GM04503 (cell line): ENCODE measurements at regions not wholly inside any gene's neighbourhood (a gene's known extent, or its start where the extent isn't known, plus 50 kb on each side); places are given as distances from the start of the nearest gene placed in this dataset.

Experiments
- DNase-seq: peaks from one replicate; pipeline ENCODE4 v3.0.0-alpha.2; 2012; ENCODE audit warnings: low read depth

DNA sequence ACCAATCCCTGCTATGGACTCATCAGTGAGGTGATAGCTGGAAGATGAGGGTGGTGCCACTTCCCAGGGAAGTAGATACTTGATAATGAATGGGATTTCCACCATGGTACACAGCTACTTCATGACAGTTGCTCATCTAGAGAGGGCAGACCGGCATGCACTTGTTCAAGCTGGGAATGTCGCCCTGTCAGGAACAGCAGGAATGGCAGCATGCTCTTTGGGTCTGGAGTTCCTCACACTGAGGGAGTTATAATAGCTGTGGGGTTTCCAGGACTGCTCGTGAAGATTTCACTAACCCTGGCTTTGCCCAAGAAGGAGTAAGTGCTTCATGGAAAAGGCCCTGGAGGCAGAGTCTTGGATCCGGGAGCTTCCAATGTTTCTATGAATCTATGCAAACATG, 129.2 kb downstream of the PSMG1 start:
- DNase-seq = no peak

DNA sequence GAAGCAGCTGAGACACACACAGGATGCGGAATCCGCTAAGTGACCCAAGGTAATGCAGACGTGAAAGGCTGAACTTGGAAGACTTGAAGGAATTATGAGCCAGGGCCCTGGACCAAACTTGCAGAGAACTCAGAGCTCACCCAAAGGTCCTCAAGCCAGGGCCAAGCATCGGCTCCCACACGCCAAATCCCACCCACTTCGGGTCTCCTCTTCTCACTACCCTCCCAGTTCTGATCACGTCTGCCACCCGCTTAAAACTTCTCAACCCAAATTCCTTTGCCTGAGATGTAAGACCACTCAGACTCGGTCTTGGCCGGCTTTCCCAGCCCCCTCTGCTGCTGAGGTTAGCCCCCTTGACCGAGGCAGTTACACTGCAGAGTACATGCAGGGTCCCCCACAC, 130.1 kb downstream of the PSMG1 start:
- DNase-seq = no peak

DNA sequence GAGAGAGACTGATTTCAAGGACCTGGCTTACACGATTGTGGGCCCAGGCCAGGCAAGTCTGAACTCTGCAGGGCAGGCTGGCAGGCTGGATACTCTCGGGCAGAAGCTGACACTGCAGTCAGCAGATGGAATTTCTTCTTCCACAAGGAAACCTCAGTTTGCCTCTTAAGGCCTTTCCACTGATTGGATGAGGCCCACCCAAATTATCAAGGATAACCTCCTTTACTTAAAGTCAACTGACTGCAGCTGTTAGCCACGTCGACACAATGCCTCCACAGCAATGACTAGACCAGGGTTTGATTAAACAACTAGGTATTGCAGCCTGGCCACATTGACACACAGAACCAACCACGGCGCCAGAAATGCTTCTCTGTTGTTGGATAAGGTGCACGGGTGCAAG, 130.5 kb downstream of the PSMG1 start:
- DNase-seq = no peak

DNA sequence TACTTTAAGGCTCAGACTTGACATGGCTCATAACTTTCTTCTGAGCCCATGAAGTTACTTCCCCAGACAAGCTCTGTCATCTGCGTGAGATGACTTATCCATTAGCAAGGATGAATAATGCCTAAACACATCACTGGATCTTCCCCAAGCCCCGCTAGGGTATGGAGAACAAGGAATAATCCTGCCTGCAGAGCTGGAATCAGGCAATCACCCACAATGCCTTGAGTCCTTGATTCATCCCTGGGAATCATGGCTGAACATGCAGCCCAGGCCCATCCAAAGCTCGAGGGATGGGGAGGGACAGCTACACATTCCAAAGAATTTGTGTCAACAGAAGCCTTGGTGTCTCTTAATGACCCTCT, 131.7 kb downstream of the PSMG1 start:
- peak; percentile 65 for DNase-seq

DNA sequence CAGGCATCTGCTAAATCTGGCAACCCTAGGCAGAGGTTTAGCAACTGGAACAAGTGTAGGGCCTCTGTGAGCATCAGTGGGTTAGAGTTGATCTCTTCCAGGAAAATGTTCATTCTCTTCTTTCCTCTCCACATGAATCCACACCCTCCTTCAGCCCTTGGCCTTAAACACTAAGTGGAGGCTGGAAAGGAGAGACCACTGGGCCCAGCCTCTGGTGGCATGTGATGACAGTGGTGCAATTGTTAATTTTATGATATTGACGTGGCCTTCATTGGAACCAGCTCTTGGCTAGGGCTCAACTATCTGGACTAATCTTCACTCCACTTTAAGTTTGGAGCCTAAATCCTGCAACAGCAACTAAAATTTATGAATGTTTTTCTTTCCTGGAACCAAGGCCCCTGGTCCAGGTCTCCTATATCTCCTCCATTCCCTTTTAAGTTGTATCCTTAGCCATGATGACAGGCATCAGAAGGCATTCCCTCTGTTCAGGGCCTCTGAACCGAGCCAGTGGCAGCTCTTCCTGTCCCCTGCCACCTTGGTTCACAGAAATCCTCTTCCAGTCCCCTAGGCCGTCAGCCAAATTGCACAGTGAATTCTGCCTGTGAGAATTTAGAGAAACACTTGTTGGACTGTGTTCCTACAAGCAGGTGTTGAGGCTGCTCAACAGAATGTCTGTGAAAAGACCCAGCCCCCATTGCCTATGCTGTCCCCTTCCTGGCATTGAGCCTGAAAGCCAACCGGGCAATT, 132.2 kb downstream of the PSMG1 start:
- no peak for DNase-seq

DNA sequence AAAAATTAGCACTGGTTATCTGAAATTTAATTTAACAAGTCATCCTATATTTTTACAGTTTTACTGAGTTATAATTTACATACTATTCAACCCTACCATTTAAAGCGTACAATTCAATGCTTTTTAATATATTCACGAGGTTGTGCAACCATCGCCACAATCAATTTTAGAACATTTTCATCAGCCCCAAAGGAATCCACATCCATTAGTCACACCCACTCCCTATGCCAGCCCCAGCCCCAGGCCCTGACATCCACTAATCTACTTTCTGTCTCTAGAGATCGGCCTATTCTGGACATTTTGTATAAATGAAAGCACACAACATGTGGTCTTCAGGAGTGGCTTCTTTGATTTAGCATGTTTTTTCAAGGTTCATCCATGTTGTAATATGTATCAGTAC, 134.7 kb downstream of the PSMG1 start:
- DNase-seq = no peak

DNA sequence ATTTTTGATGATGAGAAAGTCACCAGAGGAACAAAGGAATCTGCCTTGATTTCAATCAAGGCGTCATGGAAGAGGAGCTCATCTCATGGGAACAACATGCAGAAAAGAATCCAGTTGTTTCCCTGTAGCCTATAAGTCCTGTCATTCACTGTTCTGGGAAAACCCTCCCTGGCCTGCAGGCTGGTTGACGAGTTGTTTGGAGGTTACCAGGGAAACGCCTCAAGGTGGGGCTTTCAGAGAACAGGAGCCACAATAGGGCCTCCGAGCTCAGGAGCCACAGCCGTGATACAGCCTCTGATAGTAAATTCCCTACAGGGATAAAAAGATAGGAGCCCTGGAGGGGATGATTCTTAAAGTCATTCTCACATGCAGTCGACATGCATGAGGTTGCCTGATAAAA, 135.2 kb downstream of the PSMG1 start:
- DNase-seq = no peak

DNA sequence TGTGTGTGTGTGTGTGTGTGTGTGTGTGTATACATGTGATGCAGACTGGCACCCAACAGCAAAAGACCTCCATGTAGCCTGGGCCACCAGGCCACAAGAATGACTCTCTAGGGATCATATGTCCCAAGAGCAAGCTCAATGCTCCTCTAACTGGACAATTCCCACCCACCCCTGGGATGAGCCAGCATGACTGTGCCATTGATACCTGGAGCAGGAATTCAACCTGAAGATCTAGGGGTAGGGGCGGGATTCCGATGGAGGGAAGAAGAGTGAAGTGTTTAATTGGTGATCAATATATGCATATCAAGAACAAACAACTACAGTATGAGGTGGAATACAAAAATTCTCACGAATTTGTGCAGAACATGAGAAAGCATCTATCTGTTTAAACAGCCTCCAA, 136.2 kb downstream of the PSMG1 start:
- DNase-seq = no peak

DNA sequence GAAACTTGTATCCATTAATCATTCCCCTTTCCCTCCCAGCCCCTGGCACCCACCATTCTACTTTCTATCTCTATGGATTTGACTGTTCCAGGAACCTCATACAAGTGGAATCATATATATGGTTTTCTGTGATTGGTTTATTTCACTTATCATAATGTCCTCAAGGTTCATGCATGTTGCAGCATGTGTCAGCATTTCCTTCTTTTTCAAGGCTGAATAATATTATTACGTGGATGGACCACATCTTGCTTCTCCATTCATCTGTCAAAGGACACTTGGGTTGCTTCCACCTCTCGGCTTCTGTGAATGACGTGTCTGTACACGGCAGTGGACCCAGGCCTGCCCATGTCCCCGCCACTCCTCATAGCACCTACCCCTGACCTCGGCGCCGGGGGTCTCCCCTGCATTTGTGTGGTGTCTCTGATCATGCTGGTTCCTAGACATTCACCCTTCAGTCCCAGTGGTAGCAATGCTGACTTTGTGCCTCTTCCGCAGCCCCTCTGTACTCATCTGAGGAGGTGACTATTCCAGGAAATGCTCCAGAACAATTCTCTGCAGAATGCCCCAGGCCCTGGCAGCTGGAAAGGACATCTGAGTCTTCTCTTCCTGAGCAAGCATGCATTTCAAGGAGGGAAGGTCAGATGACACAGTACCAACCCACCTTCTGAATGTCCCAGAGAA, 136.9 kb downstream of the PSMG1 start:
- no peak for DNase-seq

DNA sequence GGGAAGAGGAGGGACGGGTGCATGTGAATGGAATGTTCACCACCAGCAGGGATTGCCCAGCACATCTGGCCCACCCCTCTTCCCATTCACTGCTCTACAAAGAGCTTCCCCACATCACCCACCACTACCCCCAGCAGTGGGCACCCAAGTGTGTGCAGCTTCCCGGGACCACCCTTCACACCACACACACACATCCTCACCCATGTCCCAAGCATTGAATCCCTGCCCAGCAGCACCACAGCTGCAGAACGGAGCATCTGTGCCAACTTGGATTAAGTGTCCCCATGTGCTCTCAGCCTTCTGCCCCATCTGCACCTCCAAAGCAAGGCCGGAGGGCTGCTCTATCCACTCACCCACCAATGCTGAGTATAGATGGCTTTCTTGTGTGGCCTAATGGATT, 141.4 kb downstream of the PSMG1 start:
- DNase-seq = no peak

DNA sequence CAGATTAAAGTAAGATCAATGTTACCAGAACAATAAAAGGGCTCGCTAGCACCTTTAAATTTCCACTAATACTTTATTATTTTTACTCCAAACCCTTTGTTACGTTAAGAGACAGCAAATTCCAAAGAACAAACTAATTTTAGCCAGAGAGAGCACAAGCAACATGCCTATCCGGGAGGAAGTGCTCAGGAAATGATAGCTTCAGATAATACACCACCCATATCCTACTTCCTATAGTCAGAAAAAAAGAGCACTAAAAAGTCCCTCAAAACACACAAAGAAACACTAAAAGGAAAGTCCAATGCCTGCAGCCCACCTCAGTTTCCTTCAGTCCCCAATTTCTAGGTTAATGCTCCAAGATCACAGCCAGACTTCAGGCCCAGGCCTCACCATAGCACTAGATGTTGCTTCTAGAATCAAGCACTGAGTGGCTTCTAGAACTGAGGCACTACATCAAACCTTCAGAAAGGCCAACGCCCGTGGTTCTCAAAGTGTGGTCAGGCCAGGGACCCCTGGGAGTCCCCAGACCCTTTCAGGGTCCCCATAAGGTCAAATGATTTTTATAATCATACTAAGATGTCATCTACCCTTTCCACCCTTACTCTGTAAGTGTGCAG, 142.6 kb downstream of the PSMG1 start:
- no peak for DNase-seq

DNA sequence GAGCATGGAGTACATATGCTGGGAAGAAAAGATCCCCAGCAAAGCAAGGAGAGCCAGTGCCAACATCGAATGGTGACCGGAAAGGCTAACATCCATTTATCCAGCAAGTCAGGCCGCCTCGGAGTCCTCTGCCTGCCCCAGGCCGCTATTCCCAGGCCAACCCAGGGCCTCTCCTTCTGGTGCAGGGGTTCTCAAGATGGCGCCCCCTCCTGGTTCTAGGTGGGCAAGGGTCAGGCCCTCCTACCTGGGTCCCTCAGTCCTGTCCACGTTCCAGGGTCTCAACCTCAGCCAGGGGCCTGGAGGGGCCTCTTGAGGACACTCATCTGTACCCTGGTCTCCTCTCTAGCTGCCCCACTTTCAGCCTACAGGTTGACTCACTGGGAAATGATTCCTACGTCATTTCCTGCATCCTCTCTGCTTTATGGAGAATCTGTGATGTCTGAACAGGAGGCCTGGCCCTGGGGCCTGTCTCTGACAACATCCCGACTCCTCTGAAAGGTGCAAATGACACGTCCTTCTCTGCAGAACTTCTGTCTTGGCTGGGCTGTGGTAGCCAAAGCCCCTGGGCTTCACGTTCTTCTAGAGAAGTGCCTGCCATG, 145.3 kb downstream of the PSMG1 start:
- no peak for DNase-seq

DNA sequence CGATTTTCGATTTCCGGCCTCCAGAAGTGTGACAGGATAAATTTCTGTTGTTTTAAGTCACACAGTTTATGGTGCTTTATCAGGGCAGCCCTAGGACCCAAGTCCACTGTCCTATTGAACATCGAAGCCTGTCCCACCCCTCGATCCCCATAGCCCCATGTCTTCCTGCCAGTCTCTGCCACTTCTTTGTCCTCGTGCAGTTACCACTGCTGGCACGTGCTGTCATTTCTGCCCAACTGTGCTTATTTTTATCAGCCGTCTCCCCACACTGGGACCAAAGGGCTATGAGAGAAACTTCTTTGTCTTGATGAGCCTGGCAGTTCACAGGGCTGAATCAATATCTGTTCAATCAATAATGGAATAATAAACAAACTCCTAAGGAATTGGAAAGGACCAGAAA, 146.7 kb downstream of the PSMG1 start:
- DNase-seq = no peak

DNA sequence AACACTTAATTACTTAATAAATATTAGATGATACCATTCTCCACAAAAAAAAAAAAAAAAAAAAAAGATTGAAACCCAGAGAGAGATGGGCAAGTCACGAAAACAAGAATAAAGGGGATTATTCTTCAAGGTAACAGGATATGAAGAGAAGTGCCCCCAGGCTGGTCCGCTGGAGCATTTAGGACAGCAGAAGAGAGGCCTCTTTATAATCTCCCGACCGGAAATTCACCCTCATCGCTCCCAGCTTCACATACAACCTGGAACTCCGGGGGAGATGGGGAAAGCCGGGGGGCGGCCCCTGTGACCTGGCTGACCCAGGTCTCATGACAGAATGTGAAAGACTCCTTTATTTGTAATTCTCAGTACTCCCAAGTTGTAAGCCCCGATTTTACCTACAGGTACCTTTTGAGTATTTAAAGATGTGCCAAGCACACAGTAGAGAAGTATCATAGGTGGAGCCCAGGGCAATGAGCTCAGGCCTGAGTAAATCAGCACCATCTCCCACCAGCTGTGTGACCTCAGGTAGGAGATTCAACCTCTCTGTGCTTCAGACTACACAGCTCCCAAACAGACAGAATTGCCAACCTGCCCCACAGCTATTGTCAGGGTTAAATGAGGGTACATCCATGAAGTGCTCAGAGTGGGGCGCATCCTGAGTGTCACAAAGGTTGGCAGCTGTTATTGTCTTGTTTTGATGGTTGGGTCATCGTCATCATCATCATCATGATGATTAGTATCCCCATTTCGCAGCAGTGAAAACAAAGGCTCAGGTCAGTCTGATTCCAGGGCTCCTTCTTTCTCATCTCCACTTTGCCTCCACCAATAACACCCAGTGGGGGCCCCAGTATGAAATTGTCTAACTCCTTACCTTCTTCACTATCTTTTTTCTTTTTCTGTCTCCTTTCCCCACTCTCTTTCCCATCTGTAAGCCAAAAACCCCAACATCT, 148.4 kb downstream of the PSMG1 start:
- DNase-seq = no peak

DNA sequence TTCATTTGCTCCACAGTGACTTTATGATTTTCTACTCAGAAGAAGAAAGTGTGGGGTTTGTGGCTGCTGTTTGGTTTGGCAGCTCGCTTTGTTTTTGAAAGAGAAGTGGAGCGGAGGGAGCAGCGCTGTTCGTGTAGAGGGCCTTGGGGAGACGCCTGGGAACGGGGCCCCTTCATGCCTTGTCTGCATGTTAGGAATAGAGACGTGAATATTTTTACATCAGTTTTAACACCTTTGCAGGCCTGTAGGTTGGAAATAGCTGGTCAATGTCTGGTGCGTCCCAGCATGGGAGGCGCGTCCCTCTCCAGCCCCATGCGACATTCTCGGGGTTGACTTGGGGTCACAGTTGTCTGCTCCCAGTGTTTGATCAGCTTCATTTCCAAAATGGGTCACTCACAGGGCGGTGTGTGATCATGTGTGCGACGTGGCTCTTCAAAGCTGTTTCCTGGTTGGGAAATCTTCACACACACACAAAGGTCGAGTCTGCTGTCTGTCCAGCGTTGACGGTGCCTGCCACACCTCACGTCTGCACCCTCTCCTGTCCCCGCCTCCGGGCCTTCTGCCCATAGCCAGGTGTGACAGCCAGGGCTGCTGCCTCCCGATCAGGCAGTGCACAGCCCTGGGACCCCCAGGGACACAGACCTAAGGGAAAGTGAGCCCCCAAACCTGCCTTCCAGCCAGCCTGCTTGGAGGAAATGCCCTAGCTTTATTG, 149.2 kb downstream of the PSMG1 start:
- DNase-seq = no peak

DNA sequence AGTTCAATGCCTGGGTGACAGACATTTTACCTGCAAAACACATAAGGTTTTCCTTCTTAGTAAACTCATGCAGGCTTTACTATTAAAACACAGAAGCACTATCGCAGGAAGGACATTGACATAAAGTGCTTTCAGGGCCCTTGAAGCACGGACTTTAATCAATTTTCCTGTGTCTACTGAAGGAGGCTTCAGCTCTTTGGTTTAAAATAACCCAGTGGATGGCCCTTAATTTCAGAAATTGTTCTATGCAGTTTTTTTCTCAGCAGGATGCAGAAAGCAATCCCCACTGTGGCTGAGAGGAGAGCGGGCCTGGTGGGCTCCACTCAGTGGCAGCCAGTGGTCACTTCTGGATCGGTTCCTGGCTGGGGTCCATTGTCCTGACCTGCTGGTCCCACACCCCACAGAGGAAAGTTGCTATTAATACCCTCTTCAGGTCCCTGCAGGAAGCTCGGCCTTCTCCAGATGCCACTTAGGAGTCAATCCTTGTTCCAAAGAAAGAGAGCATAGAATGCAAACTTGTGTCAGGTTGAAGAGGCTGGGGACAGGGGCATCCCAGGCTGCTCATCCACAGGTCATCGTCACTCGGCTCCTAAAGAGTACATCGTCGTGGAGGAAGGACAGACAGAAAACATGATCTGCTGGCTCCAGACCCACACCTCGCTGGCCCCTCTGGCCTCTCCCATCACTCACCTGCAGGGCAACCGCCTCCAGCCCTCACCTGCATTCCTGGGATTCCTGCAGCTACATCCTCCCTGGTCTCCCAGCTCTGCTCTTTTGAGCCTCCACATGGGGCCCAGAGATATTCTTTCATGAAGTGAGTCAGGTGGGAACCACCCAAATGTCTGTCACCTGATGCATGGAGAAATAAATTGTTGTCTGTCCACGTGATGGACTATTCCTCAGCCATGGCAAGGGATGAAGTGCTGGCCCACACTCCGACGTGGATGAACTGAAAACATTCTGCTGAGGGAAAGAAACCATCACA, 153.1 kb downstream of the PSMG1 start:
- no peak for DNase-seq

DNA sequence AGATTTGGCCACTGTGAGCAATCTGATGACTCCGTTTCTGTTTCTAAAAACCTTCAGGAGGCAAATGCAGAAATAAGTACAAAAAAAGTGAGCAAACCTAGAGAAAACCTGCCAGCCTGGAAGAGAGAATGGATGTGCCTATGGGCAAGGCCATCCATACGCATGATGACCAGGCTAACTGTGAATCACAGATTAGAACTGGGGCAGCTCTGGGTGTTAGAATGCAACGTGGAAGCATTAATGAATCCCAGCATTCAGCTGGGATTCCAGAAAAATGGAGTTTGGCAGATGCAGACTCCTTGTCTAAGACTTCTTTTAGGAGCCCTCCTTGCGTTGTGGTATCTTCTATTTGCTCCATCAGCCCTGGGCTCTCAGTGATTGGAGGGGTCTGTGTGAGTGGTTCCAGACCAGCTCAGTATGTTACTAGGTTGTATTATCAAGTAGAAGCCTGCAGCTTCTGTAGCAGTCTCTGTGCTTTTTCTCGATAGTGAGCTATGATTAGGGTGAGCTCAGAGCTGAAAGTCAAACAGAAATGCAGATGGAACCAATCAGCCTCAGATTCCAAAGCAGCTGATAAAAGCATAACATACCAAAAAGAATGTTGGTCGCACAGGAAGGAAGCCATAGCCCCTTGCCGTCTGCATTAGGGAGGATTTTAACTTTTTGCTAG, 154.0 kb downstream of the PSMG1 start:
- no peak for DNase-seq

DNA sequence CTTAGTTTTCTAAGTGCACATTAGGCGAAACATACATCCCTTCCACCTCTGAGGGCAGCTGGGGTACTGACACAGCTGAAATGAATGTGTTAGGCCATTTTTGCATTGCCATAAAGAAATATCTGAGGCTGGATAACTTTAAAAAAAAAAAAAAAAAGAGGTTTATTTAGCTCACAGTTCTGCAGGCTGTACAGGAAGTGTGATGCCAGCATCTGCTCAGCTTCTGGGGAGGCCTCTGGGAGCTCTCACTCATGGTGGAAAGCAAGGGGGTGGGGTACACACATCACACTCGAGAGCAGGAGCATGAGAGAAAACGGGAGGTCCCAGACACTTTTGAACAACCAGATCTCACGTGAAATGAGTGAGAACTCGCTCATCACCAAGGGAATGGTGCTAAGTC, 158.1 kb downstream of the PSMG1 start:
- no peak for DNase-seq

DNA sequence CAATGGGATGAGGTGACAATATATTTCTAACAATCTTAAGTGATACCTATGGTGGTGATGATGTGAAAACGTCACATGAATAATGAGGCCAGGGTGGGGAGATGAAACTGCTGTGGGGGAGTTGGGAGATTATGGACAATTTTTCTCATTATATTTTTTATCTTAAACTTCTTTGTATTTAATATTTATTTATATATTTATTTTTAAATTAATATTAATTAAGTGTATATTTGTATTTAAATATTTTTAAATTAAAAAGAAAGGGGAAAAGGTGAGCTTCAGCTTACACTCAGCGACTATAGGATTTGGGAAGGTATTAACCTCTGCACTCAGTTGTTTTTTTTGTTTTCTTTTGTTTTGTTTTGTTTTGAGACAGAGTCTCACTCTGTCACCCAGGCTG, 158.7 kb downstream of the PSMG1 start:
- no peak for DNase-seq
